ENCODE measurements at regions not wholly inside any gene's neighbourhood (a gene's known extent, or its start where the extent isn't known, plus 50 kb on each side); places are given as distances from the start of the nearest gene placed in this dataset.

DNA sequence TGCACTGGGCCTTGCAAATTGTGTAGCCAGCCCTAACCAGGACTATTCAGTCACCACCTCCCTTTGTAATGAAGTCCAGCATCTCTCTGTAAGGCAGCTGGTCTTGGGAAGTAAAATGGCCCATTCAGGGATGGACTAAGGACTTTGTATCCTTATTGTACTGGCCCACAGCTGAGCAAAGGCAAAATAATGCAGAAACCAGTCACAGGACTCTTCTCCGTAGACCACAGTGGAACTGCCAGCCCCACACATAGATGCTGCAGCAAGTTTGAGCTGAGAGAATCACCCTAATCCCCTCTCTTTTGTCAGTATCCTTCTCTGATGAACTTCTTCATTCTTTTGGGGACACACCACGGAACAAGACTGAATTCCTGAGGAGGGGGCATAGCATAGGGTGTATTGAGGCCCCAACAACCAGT lies 73.6 kb upstream of the RTN4 start:
- TF ChIP-seq CTCF (IDR thresholded peaks at IDR 0.05; ENCODE audit: insufficient read depth, low read length): no peak
- no peak for TF ChIP-seq GABPA (IDR thresholded peaks at IDR 0.05; ENCODE audit: low read depth)
- no peak for TF ChIP-seq POLR2AphosphoS5 (IDR thresholded peaks at IDR 0.05; ENCODE audit: low read depth)
- no peak for TF ChIP-seq REST (IDR thresholded peaks at IDR 0.05; ENCODE audit: insufficient replicate concordance, low read depth)
- TF ChIP-seq SPI1 (IDR thresholded peaks at IDR 0.05; ENCODE audit: borderline replicate concordance, low read depth): no peak
